Breast epithelium (tissue), 4 donors: ENCODE measurements at regions not wholly inside any gene's neighbourhood (a gene's known extent, or its start where the extent isn't known, plus 50 kb on each side); places are given as distances from the start of the nearest gene placed in this dataset.

Experiments used
- DNase-seq, 2 donors: peaks; one replicate each; pipeline ENCODE4 v3.0.0-alpha.2; 2019; ENCODE audit warnings: low spot score in 2 of 2
- H3K27ac ChIP-seq, 2 donors: fragments of 200-600 bp; sonication (generic) in 1 of 2; one replicate each; pipeline ENCODE4 v1.5.1; 2016 to 2019; ENCODE audit warnings: mild to moderate bottlenecking in 1 of 2
- H3K27me3 ChIP-seq, 2 donors: fragments of 200-600 bp; sonication (generic) in 1 of 2; one replicate each; pipeline versions ENCODE4 v1.5.1 to v1.6.0; 2017 to 2019; ENCODE audit warnings: control low read depth in 1 of 2, mild to moderate bottlenecking in 1 of 2
- H3K36me3 ChIP-seq: fragments of 200-600 bp; one replicate; pipeline ENCODE4 v1.5.1; 2019
- H3K4me1 ChIP-seq, 2 donors: fragments of 200-600 bp; sonication (generic); one replicate each; pipeline ENCODE4 v1.5.1; 2016 to 2019; ENCODE audit warnings: control low read depth in 1 of 2
- H3K4me3 ChIP-seq, 3 donors: fragments of 200-600 bp; sonication (generic); 1 replicate in 2 of 3; 2 replicates in 1 of 3; pipeline ENCODE4 v1.5.1; 2016 to 2019; ENCODE audit warnings: mild to moderate bottlenecking in 3 of 3, moderate library complexity in 2 of 3
- H3K9me3 ChIP-seq, 2 donors: fragments of 200-600 bp; sonication (generic) in 1 of 2; one replicate each; pipeline ENCODE4 v1.5.1; 2016 to 2019; ENCODE audit warnings: control low read depth in 1 of 2
- POLR2A ChIP-seq: fragments of 450-650 bp; IDR thresholded peaks from one replicate; pipeline ENCODE4 v1.6.1; 2016; ENCODE audit warnings: antibody characterized with exemption, mild to moderate bottlenecking, moderate library complexity
- POLR2AphosphoS5 ChIP-seq, 3 donors: sonication (generic); formaldehyde crosslinking; IDR thresholded peaks; one replicate each; pipeline ENCODE4 v1.6.1; 2017; ENCODE audit warnings: antibody characterized with exemption in 3 of 3
- intact Hi-C: fragments of 100-400 bp; cut with DNase I; formaldehyde crosslinking; loops from one replicate; pipeline ENCODE4 v1.15.1; 2023; ENCODE audit warnings: low total_unique reads
- TF ChIP-seq, protein P1 (sequence below), 3 donors: fragments of 450-650 bp; IDR thresholded peaks; one replicate each; pipeline ENCODE4 v1.5.1; 2016 to 2017; ENCODE audit warnings: antibody characterized with exemption in 3 of 3, mild to moderate bottlenecking in 3 of 3, moderate library complexity in 3 of 3

DNA sequence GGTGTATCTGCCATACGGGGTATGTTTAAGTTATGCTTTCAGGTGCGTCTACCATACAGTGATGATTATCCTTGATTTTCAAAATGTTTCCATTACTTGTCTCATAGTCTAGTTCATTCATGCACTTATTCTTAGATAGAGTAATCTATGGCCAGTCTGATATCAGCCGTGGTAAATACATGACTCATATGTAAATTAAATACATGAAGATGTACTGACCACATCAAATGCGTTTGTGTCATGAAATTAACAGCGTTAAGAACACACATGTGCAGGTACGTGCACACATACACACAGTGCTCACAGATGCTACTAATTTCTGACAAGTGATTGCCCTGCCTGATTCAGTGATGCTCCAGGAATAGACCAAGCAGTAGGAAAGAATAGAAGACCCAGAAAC is 75.2 kb upstream of the EXOC1L start:
- intact Hi-C loops = no loop called here
- no peak for DNase-seq
- Histone ChIP-seq H3K4me1 (no peaks in the 10 kb centered on the region), H3K27ac (no peak overlapping the region), H3K27me3 (no peaks in the 10 kb centered on the region), H3K4me3 (no peak overlapping the region), H3K9me3 (no peaks in the 10 kb centered on the region), H3K36me3 (no peaks in the 10 kb centered on the region)
- TF ChIP-seq, protein P1, sequence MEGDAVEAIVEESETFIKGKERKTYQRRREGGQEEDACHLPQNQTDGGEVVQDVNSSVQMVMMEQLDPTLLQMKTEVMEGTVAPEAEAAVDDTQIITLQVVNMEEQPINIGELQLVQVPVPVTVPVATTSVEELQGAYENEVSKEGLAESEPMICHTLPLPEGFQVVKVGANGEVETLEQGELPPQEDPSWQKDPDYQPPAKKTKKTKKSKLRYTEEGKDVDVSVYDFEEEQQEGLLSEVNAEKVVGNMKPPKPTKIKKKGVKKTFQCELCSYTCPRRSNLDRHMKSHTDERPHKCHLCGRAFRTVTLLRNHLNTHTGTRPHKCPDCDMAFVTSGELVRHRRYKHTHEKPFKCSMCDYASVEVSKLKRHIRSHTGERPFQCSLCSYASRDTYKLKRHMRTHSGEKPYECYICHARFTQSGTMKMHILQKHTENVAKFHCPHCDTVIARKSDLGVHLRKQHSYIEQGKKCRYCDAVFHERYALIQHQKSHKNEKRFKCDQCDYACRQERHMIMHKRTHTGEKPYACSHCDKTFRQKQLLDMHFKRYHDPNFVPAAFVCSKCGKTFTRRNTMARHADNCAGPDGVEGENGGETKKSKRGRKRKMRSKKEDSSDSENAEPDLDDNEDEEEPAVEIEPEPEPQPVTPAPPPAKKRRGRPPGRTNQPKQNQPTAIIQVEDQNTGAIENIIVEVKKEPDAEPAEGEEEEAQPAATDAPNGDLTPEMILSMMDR (IDR thresholded peaks at IDR 0.05) = no peak
- TF ChIP-seq POLR2A = no peak
- TF ChIP-seq POLR2AphosphoS5 (IDR thresholded peaks at IDR 0.05) = no peak

DNA sequence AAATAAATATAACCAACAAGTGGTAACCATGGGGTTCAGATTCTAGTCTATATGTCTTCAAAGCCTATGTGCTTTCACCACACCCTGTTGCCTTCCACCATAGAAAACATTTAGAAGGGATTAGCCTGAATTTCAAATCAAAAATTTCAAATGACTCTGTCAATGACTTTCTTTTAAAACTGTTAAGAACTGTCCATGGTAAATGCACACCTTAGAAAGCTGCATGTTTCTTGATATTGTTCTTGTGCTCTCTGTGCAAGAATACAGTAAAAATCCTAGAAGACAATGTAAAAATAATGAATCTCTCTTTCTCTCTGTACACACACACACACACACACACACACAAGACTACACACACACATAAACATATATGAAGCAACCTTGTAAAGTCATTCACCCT is 74.6 kb upstream of the EXOC1L start:
- Histone ChIP-seq H3K4me3 (no peak overlapping the region), H3K9me3 (no peaks in the 10 kb centered on the region), H3K36me3 (no peaks in the 10 kb centered on the region), H3K27ac (no peak overlapping the region), H3K27me3 (no peaks in the 10 kb centered on the region), H3K4me1 (no peaks in the 10 kb centered on the region)
- intact Hi-C loops = no loop called here
- TF ChIP-seq, protein P1 (IDR thresholded peaks at IDR 0.05) = no peak
- TF ChIP-seq POLR2A = no peak
- no peak for TF ChIP-seq POLR2AphosphoS5 (IDR thresholded peaks at IDR 0.05)
- no peak for DNase-seq

DNA sequence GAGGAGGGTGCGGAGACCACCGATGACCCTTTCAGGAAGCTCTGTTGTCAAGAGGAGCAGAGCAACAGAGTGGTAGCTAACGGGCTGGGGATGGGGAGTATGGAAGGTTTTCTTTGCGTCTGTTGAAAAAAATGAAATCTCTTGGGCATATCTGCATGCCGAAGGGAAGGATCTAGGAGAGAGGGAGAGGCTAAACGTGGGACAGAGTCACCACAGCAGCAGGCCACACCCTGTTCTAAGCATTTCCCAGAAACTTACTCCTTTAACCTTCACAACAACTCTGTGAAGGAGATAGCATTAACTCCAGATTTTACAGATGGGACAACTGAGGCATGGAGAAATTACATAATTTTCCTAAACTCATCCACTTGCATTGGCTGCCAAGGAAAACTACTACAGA is 71.8 kb upstream of the EXOC1L start:
- Histone ChIP-seq H3K27me3 (no peaks in the 10 kb centered on the region), H3K36me3 (no peaks in the 10 kb centered on the region), H3K4me3 (no peak overlapping the region), H3K4me1 (no peaks in the 10 kb centered on the region), H3K27ac (no peak overlapping the region), H3K9me3 (no peaks in the 10 kb centered on the region)
- intact Hi-C loops = no loop called here
- TF ChIP-seq POLR2A = no peak
- TF ChIP-seq, protein P1 (IDR thresholded peaks at IDR 0.05) = no peak
- TF ChIP-seq POLR2AphosphoS5 (IDR thresholded peaks at IDR 0.05) = no peak
- no peak for DNase-seq

DNA sequence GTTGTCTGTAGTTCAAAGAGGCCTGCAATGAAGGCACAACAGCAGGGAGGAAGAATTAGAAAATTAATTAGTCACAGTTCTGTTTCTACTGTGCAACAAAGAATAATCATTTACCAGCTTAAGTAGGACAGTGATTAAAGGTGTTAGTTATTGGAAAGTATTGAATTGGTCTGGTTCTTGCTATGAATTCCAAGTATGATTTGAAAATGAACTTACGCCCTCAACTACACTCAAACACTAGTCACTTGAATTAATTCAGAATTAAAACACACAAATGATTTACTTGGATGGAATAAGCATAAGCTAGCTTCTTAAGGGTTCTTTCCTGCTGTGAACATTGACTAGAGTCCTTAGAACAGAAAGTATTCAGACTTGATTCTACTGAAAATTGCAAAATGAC is 69.9 kb upstream of the EXOC1L start:
- H3K4me3 ChIP-seq = no peak overlapping the region
- intact Hi-C loops = no loop called here

DNA sequence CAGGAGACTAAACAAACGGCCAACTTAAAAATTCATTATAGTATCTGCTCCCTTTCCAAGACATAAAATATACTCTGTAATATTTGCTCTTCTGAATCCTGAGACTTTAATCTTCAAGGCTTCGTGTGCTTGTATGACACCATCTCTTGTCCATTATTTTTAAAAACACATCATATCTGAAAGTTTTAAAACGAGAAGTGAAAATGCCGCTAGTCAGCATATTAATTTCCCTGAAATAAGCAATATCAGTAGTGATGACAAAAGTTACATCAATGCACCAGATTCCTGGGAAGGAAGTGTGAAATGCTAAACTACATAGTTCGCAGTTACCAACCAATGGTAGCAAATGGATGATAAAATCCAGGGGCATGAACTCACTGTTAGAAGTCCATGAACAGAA is 66.8 kb upstream of the EXOC1L start:
- no peaks in the 10 kb centered on the region for H3K4me1 ChIP-seq
- TF ChIP-seq POLR2AphosphoS5 (IDR thresholded peaks at IDR 0.05) = no peak
- TF ChIP-seq, protein P1 (IDR thresholded peaks at IDR 0.05) = no peak
- no peak for TF ChIP-seq POLR2A
- no peak for DNase-seq
- no peaks in the 10 kb centered on the region for H3K9me3 ChIP-seq
- H3K27ac ChIP-seq = no peak overlapping the region
- intact Hi-C loops = no loop called here
- H3K4me3 ChIP-seq = no peak overlapping the region
- H3K36me3 ChIP-seq = no peaks in the 10 kb centered on the region
- no peaks in the 10 kb centered on the region for H3K27me3 ChIP-seq

More for the DNA sequence above, 69.9 kb upstream of the EXOC1L start:
- DNase-seq = no peak
- Histone ChIP-seq H3K9me3 (no peaks in the 10 kb centered on the region), H3K27me3 (no peaks in the 10 kb centered on the region), H3K36me3 (no peaks in the 10 kb centered on the region), H3K27ac (no peak overlapping the region), H3K4me1 (no peaks in the 10 kb centered on the region)
- TF ChIP-seq, protein P1 (IDR thresholded peaks at IDR 0.05) = no peak
- no peak for TF ChIP-seq POLR2A
- TF ChIP-seq POLR2AphosphoS5 (IDR thresholded peaks at IDR 0.05) = no peak
